Pancreas (tissue), 10 donors: ENCODE measurements at regions not wholly inside any gene's neighbourhood (a gene's known extent, or its start where the extent isn't known, plus 50 kb on each side); places are given as distances from the start of the nearest gene placed in this dataset.

Source experiments
- ATAC-seq, 4 donors: fragments of 200-7000 bp; cut with Tn5 transposase; one replicate each; pipeline versions ENCODE4 v1.8.0 to v1.9.1; 2020; ENCODE audit warnings: mild to moderate bottlenecking in 4 of 4, moderate library complexity in 4 of 4
- DNase-seq, 6 donors: peaks; one replicate each; pipeline ENCODE4 v3.0.0-alpha.2; 2020
- FAIRE-seq: peaks from 2 replicates; lab custom pipeline; 2012; peaks lifted over from hg19 to GRCh38; lab: Jason Lieb, UNC
- H3K27ac ChIP-seq, 4 donors: fragments of 200-600 bp; sonication (generic); 1 replicate in 3 of 4; 2 replicates in 1 of 4; pipeline versions ENCODE4 v1.5.0 to v1.8.0; 2020
- H3K27me3 ChIP-seq, 4 donors: fragments of 200-600 bp; one replicate each; pipeline ENCODE4 v1.8.0; 2021
- H3K36me3 ChIP-seq, 3 donors: fragments of 200-600 bp; sonication (generic) in 1 of 3; one replicate each; pipeline versions ENCODE4 v1.5.0 to v1.8.0; 2020 to 2021
- H3K4me1 ChIP-seq, 3 donors: fragments of 200-600 bp; one replicate each; pipeline ENCODE4 v1.8.0; 2021
- H3K4me3 ChIP-seq, 4 donors: fragments of 200-600 bp; sonication (generic) in 2 of 4; one replicate each; pipeline versions ENCODE4 v1.5.0 to v1.8.0; 2020 to 2021
- H3K9me3 ChIP-seq, 4 donors: fragments of 200-600 bp; one replicate each; pipeline ENCODE4 v1.8.0; 2021
- CTCF ChIP-seq, 4 donors: fragments of 200-600 bp; sonication (generic) in 3 of 4; IDR thresholded peaks; one replicate each; pipeline versions ENCODE4 v1.5.0 to v1.8.0; 2021; ENCODE audit warnings: antibody characterized with exemption in 4 of 4
- WGBS, 2 donors: extraction: QIAGEN DNeasy Blood & Tissue Kit; methylation state at CpG; one replicate each; pipeline ENCODE4 v1.1.7; 2013; 5-methylcytosine and 5-hydroxymethylcytosine counted together
- intact Hi-C, 3 donors: fragments of 100-400 bp; cut with DNase I; formaldehyde crosslinking; loops; one replicate each; pipeline versions ENCODE4 v1.11.1 to v1.14.2; 2022
- donor health status: healthy with polysubstance abuse.
- donor health status: DM: no; HTN: no; CAD: no; lungs with moderate emphysema.
- donor health status: DM: no; HTN: no; CAD: no.
- donor health status: control.
- donor health status: control.
- donor health status: Bipolar disorder and iron deficiency.
- donor health status: DM: yes; HTN: yes; CAD: no.
- donor health status: DM: no; HTN: no; CAD: no.
- donor health status: DM: no; HTN: no; CAD: no.
- donor health status: DM: yes; HTN: yes; CAD: no.

GRCh38 chr2:236813766-236814165, 244.1 kb downstream of the ACKR3 start:
- no peaks in the 10 kb centered on the region for H3K27me3 ChIP-seq
- no peaks in the 10 kb centered on the region for H3K4me1 ChIP-seq
- FAIRE-seq: no peak
- H3K4me3 ChIP-seq: no peak overlapping the region
- peak in 1 of 4 donors; percentile 15 for ATAC-seq
- H3K9me3 ChIP-seq: no peaks in the 10 kb centered on the region
- no peak for TF ChIP-seq CTCF (IDR thresholded peaks at IDR 0.05)
- peak in 1 of 6 donors; percentile 35 for DNase-seq
- H3K36me3 ChIP-seq: no peaks in the 10 kb centered on the region
- intact Hi-C loops: no loop called here
- 50 to 51% methylated on average over 4 of the region's 4 CpGs for WGBS, 2 donors
- H3K27ac ChIP-seq: no peak overlapping the region

- DNase-seq (no peak), FAIRE-seq (no peak), ATAC-seq (no peak)
- no peak overlapping the region for H3K4me3 ChIP-seq
- intact Hi-C loops: no loop called here
- H3K27me3 ChIP-seq: no peaks in the 10 kb centered on the region
- H3K27ac ChIP-seq: no peak overlapping the region
- TF ChIP-seq CTCF (IDR thresholded peaks at IDR 0.05): no peak
- H3K4me1 ChIP-seq: no peaks in the 10 kb centered on the region
- WGBS, 2 donors: 71% methylated on average over 4 of the region's 4 CpGs
- H3K36me3 ChIP-seq: no peaks in the 10 kb centered on the region
- H3K9me3 ChIP-seq: no peaks in the 10 kb centered on the region
Measured at GRCh38 chr2:236814593-236814992, 245.0 kb downstream of the ACKR3 start.

- ATAC-seq: no peak
- no peaks in the 10 kb centered on the region for H3K9me3 ChIP-seq
- H3K27me3 ChIP-seq: no peaks in the 10 kb centered on the region
- H3K36me3 ChIP-seq: no peaks in the 10 kb centered on the region
- no peak for TF ChIP-seq CTCF (IDR thresholded peaks at IDR 0.05)
- peak in 1 of 6 donors; percentile 34 for DNase-seq
- H3K4me1 ChIP-seq: no peaks in the 10 kb centered on the region
- WGBS, 2 donors: 92% methylated on average over 8 of the region's 8 CpGs
- no peak overlapping the region for H3K27ac ChIP-seq
- H3K4me3 ChIP-seq: no peak overlapping the region
- intact Hi-C loops: no loop called here
- no peak for FAIRE-seq
Measured at GRCh38 chr2:236815746-236816145, 246.1 kb downstream of the ACKR3 start.

- DNase-seq: peak in 1 of 6 donors; percentile 66
- 94 to 95% methylated on average over 24 of the region's 24 CpGs for WGBS, 2 donors
Measured at GRCh38 chr2:236816197-236817170, 246.9 kb downstream of the ACKR3 start.

More at GRCh38 chr2:236816197-236817170, 246.9 kb downstream of the ACKR3 start:
- FAIRE-seq (no peak), ATAC-seq (no peak)
- Histone ChIP-seq H3K36me3 (no peaks in the 10 kb centered on the region), H3K27me3 (no peaks in the 10 kb centered on the region), H3K9me3 (no peaks in the 10 kb centered on the region), H3K27ac (no peak overlapping the region), H3K4me3 (no peak overlapping the region), H3K4me1 (no peaks in the 10 kb centered on the region)
- TF ChIP-seq CTCF (IDR thresholded peaks at IDR 0.05): no peak
- intact Hi-C loops: no loop called here
